Tibial nerve (tissue), 4 donors: ENCODE measurements at regions not wholly inside any gene's neighbourhood (a gene's known extent, or its start where the extent isn't known, plus 50 kb on each side); places are given as distances from the start of the nearest gene placed in this dataset.
A peak's percentile ranks its signal among the peaks of the same experiment; 100 is the strongest.

Source experiments
- CTCF ChIP-seq, 5 experiments: fragments of 200-600 bp in 3 of 5; fragments of 450-650 bp in 2 of 5; sonication (generic) in 3 of 5; IDR thresholded peaks; one replicate each; pipeline ENCODE4 v1.5.1; 2016 to 2019; ENCODE audit warnings: antibody characterized with exemption in 5 of 5, mild to moderate bottlenecking in 3 of 5, moderate library complexity in 2 of 5
- EP300 ChIP-seq, 2 donors: sonication (generic); formaldehyde crosslinking; IDR thresholded peaks; one replicate each; pipeline ENCODE4 v1.6.1; 2017; ENCODE audit warnings: antibody characterized with exemption in 2 of 2, mild to moderate bottlenecking in 1 of 2

- TF ChIP-seq CTCF (IDR thresholded peaks at IDR 0.05) (no peak), EP300 (IDR thresholded peaks at IDR 0.05) (peak in 1 of 2 donors; percentile 46)
These were observed 567.8 kb upstream of the KLHL29 start for GRCh38 chr2:22817197-22817596.
